Activated CD4-positive, alpha-beta T cell treated with anti-CD3 and anti-CD28 coated beads for 48 hours (primary cell): ENCODE measurements at regions not wholly inside any gene's neighbourhood (a gene's known extent, or its start where the extent isn't known, plus 50 kb on each side); places are given as distances from the start of the nearest gene placed in this dataset.

ENCODE experiments used
- DNase-seq: peaks from one replicate; pipeline ENCODE4 v3.0.0-alpha.2; 2020

DNA sequence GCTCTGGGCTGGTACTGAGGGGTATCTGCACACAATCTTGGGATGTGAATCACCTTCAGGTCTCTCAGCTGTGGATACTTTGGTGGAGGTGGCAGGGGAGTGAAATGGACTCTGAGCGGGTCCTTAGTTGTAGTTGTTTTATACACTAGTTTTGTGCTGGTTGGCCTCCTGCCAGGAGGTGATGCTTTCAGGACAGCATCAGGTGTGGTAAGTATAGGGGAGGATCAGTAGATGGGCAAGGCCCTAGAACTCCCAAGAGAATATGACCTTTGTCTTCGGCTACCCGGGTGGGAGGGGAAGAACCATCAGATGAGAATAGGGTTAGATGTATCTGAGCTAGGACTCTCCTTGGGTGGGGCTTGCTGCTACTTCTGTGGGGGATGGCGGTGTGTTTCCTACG lies 2284.3 kb upstream of the PCDH20 start:
- DNase-seq: no peak

DNA sequence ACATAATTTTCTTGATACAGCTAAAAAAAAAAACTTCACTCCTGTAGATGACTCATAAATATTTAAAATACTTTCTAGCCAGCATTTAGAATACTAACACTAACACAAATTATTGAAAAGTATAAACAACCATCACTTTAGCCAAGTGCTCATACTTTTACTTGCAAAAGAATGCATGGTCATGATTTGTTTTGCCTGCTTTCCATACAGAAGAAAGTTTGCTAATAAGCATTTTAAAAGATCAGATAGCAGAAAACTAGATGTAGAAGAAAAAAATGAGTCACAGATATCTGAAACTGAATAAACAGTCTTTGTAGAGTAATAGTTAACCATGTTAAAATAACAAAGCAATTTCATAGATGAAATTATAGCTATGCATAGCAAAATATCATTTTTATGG lies 2280.4 kb upstream of the PCDH20 start:
- DNase-seq: no peak

DNA sequence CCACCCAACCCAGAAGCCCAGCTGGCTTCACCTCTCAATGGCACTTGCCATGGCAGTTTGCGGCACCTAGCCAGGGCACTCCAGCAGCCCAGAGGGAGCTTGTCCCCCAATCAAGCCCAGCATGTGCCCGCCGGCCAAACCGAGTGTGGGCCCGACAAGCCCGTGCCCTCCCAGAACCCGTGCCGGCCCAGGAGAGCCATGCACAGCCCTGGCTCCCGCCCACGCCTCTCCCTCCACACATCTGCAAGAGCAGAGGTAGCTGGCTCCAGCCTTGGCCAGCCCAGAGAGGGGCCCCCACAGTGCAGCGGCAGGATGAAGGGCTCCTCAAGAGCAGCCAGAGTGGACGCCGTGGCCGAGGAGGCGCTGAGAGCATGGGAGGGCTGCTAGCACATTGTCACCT lies 2278.0 kb upstream of the PCDH20 start:
- DNase-seq: no peak

DNA sequence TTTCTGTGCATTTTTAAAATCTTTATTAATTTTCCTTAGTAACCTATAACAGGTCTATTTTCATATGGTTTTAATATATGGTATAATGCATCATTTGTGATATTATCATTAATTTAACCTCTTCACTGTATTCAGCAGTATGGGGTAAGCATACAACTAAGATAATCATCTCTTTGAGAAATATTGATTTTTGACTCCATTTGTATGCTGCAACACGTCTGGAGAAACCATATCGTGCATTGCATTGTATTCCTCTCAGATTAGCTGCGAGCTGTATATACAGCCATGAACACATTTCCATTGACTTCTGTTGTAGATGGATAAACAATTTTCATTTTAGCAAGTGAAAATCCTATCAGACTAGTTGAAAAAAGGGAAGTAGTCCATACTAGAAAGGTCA lies 2275.8 kb upstream of the PCDH20 start:
- no peak for DNase-seq

DNA sequence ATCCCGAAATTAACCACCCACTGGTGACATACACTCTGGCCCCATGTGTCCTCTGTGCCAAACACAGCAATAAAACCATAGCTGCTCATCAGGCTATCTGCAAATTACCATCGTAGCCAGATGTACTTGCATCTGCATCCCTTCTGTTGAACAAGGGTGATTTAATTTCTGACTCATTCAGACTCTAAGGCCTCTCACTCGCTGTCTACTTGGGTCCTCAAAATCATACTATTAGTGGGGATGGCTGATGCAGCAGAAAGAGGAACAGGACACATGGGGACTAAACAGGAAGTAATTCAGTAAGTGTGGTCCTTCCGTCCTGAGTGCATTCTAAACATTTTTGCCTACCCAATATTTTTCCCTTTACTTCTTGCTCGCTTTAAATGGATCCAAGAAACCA lies 2275.0 kb upstream of the PCDH20 start:
- DNase-seq: no peak

DNA sequence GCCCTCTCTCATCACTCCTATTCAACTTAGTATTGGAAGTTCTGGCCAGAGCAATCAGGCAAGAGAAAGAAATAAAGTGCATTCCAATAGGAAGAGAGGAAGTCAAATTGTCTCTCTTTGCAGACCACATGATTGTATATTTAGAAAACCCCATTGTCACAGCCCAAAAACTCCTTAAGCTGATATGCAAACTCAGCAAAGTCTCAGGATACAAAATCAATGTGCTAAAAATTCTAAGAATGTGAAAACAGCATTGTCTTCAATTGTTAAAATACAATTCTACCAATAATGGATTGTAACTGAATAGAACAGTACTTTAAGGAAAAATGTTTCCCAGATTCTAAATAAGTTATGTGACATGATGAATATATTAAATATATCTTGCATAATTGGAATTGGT lies 2269.2 kb upstream of the PCDH20 start:
- DNase-seq: no peak

DNA sequence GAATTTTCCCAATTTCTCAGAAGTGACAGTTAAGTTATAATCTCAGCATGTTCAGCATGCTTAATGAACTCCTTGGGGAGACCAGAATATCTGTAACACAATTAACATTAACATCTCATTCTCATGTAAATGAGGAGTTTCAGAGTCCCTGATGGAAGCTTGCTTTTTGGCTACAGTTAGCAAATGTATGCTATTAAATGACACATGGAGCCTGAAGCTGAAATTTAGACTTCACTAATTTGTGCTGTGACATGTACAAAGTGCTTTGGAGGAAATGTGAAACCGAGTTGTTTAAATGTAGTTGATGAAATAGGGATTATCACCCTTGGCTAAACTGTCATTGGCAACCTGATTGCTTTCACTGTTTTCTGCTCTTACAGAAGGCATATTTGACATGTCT lies 2265.1 kb upstream of the PCDH20 start:
- no peak for DNase-seq

DNA sequence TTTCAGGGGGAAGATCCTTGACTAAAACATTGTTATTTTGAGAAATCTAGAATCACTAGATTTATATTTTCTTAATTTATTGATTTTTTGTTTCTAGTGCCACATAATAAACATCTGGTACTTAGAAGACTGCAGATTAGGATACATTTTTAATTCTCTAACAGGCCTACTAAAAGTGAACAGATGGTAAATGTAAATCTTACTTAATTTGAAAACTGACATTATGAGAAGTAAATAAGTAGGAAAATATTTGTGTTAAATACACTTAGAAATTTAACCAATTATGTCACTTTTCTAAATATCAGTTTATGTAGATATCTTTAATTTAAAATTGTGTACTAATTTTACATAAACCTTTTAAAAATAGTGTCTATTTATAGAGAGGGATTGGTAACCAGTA lies 2255.6 kb upstream of the PCDH20 start:
- no peak for DNase-seq

DNA sequence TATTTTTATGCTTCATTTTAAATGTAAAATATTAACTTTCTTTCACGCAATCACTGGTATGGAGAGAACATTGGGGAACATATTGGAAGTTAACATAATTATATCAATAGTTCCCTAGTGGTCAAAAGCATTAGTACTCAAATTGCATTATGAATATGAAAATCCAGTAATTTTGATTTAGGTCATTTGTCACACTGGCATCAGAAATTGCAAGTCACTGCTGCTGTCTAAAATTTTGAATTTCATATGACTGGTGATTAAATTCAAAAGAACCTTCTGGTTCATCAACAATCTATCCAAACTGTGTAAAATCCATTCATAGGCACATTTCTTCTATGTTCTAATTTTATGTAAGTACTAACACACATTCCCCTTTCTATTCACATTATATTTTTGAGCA lies 2235.7 kb upstream of the PCDH20 start:
- DNase-seq: no peak

DNA sequence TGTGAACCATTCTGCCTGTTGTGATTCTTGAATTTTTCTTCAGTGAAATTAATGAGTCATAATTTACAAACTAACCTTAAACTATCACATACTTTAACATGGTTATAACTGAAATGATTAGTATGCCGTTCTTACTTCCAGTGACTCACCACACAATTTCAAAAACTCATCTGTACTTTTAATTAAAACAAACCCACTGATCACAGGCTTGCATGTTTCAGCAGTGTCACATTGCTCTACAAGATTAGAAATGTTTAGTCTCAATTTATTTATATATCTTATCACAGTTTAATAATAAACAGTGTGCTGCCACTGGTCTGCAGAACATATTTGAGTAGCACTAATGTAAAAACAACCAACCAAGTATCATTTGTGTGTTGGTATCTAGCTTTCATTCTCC lies 2227.9 kb upstream of the PCDH20 start:
- DNase-seq: no peak

DNA sequence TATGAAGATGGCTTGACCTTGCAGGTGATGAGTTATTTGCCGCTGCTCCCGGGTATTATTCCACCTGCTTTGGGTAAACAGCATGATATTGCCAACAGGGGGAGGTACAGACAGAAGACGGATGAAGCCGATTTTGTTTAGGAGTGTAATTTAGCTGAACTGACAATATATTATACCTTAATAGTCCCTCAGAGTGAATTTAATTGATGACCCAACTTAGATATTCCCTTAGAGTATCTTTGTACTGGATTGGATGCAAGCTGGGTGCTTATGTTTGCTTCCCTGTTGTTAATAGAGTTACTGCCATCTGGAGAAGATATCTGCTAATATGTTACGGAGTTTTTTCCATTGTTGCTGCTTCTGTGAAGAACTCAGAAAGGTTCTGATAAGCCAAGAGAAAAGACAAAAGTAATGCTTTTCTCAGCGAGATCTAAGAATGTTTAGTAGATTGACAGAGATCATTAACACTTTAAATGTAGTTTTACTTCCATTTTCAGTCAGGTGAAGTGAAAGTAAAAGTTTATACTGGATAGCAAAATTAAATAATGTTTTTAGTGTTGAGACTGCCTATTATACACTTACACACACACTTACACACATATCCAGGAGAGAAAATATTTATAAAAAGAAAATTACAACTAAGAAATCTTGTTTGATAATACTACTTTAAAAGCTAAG lies 2220.8 kb upstream of the PCDH20 start:
- no peak for DNase-seq

DNA sequence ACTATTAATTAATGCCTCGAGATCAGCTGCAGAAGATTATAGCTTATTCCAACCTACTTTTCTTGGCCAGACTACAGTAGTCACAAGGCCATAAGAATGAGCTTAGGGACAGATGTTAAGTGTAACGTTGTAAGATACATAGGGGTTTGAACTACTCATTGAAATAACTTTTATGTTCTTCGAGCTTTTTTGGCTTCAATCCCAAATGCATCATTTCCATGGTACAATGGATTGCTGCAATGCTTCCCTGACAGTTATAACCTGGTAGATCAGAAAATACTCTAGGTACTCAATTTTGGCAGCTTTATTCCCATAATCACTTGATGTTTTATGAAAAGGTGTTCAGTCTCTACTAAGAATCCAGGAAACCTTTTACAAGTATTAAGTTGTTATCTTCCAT lies 2216.7 kb upstream of the PCDH20 start:
- DNase-seq: no peak

DNA sequence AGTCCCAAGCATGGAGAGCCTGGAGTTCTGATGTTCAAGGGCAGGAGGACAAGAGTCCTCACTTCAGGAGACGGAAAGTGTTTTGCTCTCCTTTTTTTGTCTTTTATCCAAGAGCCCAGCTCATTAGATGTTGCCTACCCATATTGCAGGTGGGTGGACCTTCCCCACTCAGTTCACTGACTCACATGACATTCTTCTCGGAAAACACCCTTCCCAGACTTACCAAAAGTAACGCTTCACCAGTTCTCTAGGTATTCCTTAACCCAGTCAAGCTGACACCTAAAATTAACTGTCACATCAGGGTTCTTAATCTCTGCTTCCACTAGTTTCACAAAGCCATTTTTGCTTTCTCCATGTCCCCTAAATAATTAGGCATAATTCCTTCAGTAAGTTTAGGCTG lies 2215.4 kb upstream of the PCDH20 start:
- DNase-seq: no peak

DNA sequence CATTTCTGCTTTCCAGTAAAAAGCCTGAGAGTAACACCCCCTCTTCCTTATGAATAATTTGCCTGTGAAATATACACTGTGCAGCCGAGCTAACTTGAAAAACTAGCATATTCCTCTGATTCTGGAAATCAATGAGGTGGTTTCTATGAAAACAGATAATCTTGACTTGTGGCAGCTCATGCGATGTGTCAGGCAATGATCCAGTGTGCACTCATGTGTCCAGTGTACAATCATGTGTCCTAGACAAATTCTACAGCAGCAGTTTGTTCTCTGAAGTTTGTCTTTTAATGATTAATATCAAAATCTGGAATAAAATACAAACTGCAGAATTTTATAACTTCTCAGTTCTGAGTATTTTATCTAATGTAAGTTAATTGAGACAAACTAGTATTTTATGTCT lies 2213.9 kb upstream of the PCDH20 start:
- DNase-seq: no peak

DNA sequence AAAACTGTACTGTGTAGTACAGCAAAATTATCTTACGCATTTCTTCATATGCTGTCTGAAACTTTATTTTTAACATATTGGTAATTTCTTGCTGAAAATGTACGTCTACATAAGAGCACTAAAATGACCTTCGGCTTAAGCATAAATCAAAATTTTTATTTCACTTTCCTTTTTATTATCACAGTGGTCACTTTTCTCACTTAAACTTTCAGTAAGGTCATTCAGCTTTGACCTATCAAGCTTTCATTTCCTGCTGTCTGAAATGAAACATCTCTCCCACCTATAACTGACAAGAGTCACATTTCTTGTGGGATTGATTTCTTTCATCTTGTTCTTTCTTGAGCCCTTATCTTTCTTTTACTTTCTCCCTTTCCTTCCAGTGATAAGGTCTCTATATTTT lies 2212.7 kb upstream of the PCDH20 start:
- no peak for DNase-seq

DNA sequence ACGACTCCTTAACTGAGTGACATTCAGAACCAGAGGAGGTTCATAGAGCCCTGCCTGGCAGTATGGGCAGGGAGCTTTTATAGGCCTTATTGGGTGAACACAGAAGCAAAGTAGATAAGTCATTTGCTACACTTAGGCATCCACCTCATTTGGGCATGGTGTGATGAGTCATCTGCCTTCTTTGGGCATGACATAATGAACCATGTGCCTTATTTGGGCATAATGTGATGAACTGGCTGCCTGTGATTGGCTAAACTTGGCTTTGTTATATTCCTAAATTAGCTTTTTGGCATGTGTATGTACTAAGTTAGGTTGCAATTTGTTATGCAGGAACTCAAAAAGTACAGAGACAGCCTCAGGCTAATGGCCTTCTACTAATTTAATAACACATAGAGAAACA lies 2210.2 kb upstream of the PCDH20 start:
- no peak for DNase-seq

DNA sequence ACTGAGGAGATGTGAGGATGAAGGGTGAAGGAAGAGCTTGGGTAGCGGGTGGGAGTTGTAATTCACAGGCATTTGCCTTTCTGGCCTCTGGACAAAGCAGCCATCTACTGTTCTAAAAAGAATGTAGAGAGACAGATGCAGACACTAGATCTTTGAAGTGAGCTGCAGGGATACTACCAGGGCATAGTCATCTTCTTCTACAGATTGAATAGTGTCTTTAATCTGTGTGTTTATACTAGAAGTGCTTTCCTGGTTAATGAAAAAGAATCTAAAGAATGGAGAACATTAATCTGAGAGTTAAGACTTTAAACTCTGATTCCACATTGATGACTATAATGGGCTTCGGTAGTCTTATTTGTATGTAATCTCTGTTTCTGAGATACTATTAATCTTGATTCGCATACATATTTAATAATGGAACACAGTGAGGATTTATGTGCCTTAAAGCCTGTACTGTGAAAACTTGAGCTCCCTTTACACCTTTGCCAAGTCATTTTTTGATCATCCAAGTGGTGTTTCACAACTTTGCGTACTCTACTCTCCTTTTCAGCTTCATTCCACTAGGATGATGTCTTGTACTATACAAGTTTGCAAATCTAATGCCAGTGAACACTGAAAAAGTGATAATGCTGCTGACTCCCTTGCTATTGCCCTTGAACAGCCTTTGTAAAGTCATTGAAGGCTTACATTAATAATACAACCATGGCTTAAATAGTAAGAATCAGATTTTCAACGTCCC lies 2199.4 kb upstream of the PCDH20 start:
- DNase-seq: no peak

DNA sequence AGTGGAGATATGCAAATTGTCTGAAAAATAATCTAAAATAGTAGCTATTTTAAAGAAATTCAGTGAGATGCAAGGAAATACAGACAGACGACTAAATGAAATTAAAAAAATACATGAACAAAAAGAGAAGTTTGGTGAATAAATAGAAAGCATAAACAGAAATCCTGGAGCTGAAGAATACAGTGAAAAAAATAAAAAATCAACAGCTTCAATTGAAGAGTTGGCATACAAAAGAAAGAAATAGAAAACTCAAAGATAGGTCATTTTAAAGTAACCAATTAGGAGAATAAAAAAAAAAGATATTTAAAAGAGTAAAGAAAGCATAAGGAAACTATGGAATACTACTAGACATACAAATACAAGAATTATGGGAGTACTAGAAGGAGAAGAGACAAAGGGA lies 2191.5 kb upstream of the PCDH20 start:
- no peak for DNase-seq

DNA sequence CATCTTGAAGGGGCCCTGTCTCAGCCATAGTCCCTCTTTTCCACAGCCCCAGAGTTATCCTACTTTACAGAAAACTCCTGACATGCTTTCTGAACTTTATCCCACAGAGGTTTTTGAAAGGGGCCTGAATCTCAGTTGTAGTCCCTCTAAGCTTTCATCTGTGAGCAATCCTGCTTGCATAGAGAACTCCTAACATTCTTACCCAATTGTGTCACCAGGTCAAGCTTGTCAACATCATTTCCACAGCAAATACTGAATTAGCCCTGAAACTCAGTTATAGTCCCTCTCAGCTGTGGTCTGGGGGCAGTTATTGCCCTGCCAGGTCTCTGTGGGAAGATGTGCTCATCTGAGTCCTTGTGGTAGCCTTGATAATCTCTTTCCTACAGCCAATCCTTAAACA lies 2190.3 kb upstream of the PCDH20 start:
- DNase-seq: no peak

DNA sequence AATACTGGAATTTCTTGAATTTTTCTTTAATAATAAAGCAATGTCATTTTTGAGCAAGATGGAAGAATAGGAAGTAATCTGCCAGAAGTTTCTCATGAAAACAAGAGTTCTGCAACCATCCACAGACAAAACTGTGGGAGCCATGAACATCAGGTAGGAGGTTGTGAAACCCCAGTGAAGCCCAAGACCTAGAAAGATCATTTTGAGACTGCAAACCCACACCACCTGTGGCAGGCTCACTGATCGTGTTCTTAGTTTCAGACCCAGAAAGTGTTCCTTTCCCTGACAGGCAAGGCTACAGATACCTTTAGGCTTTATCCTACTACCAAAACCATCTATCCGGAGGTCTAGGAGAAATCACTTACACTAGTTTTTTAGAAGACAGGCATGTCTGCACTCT lies 2189.8 kb upstream of the PCDH20 start:
- DNase-seq: no peak

DNA sequence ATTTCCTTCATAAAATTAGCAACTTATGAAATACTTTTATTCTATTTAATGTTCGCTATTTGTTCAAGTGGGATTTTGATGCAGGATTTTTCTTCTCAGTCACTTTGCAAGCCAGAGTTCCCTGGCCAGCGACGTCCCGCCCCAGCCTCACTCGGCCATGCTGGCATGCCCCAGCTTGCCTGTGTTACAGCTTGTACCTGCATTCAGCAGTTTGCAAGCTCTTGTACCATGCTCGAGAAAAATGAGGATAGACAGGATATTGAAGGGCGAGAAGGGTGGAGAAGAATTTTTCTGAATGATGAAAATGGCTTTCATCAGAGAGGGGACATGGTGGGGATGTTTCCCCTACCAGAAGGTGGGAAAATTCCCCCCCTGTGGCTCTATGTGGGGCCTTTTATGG lies 2180.2 kb upstream of the PCDH20 start:
- DNase-seq: no peak

DNA sequence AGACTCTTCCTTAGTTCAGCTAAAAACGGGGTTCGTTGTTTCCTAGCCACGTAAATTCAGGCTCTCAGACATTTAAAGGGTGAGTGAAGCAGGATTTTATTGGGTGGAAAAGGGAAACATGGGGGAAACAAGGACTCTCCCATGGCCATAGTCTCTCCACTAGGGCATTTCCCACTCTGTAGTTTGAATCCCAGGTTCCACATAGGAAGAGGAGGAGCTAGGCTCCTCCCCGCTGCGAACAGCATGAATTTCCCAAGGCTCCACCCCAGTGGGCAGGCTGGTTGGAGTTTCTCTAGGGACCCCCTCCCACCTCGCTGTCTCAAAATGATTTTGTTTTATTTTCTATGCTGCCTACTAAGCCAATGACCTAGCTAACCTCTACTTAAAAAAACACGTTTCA lies 2170.8 kb upstream of the PCDH20 start:
- no peak for DNase-seq

DNA sequence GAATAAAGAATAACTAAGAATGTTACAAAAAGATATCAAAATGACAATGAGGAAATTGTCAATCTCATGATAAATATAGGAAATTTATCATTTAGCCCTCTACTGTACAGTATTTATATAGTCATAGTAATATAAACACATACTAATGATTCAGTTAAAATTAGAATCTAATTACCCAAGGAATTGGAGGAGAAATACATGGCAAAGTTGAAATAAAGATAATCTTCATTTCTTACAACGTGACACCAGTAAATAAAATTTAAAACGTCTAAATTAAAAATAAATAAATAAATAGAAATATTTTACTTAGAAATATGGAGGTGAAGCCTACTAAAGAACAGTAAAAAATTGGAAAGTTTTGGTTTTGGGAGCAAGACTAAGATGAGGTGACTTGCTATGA lies 2163.1 kb upstream of the PCDH20 start:
- no peak for DNase-seq

DNA sequence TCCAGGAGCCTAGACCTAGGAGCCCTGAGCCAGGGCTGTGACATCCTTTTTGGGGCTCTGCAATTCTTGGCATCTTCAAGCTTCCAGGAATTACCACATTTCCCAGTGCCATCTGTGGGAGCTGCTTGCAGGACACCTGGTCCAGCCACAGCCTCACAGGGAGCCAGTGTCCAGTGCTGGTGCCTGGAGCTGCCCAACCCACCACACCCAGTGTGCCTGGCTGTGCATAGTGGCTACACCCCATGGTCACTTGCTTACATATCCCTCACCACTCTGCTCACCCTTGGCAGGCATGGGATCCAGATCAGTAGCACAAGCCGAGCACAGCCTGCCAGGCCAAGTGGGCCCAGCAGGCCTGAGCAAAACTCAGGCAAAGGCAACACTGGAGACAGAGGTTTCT lies 2151.4 kb upstream of the PCDH20 start:
- DNase-seq: no peak

DNA sequence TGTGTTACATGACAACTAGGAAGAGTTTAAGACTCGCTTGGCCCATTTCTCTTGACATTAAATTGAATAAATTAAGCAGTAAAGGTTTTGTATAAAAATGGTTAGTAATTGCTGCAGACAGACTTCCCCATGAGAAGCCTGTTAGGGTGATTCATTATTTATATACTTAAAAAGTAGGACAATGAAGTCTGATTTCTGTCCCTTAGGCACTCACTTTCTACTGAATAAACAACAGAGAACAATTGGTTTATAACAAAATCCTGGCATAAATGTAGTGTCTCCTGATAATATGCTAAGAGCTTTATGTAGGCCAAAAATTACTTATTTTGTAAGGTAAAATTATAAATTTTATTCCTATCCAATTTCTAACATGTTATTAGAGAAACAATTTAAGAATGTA lies 2138.5 kb upstream of the PCDH20 start:
- no peak for DNase-seq
